Neural cell (in vitro differentiated cells): ENCODE measurements at regions not wholly inside any gene's neighbourhood (a gene's known extent, or its start where the extent isn't known, plus 50 kb on each side); places are given as distances from the start of the nearest gene placed in this dataset.

Experiments used
- H2AFZ ChIP-seq: fragments of 200-600, 300-800 bp; sonication (generic), shearing (Covaris generic); 2 replicates; pipeline ENCODE4 v1.6.0; 2014; ENCODE audit warnings: low read depth, mild to moderate bottlenecking, antibody characterized with exemption, low read length, moderate library complexity
- H3F3A ChIP-seq: fragments of 200-600 bp; shearing (Covaris generic); 2 replicates; pipeline ENCODE4 v1.6.1; 2016; ENCODE audit warnings: mild to moderate bottlenecking, moderate library complexity, mixed read lengths, antibody characterized with exemption, low read length; ENCODE audit not compliant: insufficient read depth, poor library complexity, severe bottlenecking
- H3K27ac ChIP-seq: fragments of 200-600, 300-800 bp; sonication (generic), shearing (Covaris generic); 2 replicates; pipeline ENCODE4 v1.5.1; 2014; ENCODE audit warnings: mild to moderate bottlenecking, low read length, moderate library complexity
- H3K27me3 ChIP-seq: fragments of 300-800, 200-600 bp; sonication (generic), shearing (Covaris generic); 2 replicates; pipeline ENCODE4 v1.6.0; 2014; ENCODE audit warnings: mild to moderate bottlenecking, low read depth, low read length, moderate library complexity; ENCODE audit not compliant: insufficient read depth
- H3K36me3 ChIP-seq: fragments of 300-800, 200-600 bp; sonication (generic), shearing (Covaris generic); 2 replicates; pipeline ENCODE4 v1.5.1; 2014; ENCODE audit warnings: mild to moderate bottlenecking, antibody characterized with exemption, low read length, moderate library complexity; ENCODE audit not compliant: insufficient read depth
- H3K4me2 ChIP-seq: fragments of 300-800, 200-600 bp; sonication (generic), shearing (Covaris generic); 2 replicates; pipeline ENCODE4 v1.6.0; 2014; ENCODE audit warnings: mild to moderate bottlenecking, low read length
- H3K4me3 ChIP-seq: fragments of 300-800, 200-600 bp; sonication (generic), shearing (Covaris generic); 2 replicates; pipeline ENCODE4 v1.5.1; 2014; ENCODE audit warnings: mild to moderate bottlenecking, low read length, moderate library complexity
- H3K79me2 ChIP-seq: fragments of 200-600 bp; shearing (Covaris generic); replicated peaks from 2 replicates; pipeline ENCODE4 v1.6.0; 2014; ENCODE audit warnings: mild to moderate bottlenecking, low read length, moderate library complexity; ENCODE audit not compliant: insufficient read depth
- H3K9ac ChIP-seq: fragments of 300-800, 200-600 bp; sonication (generic), shearing (Covaris generic); 2 replicates; pipeline ENCODE4 v1.6.1; 2016; ENCODE audit warnings: mild to moderate bottlenecking, low read length, mixed read lengths
- H3K9me2 ChIP-seq: fragments of 200-600 bp; shearing (Covaris generic); 2 replicates; pipeline ENCODE4 v1.6.1; 2016; ENCODE audit warnings: mild to moderate bottlenecking, low read length, mixed read lengths; ENCODE audit not compliant: insufficient read depth
- H3K9me3 ChIP-seq: fragments of 200-600, 300-800 bp; sonication (generic), shearing (Covaris generic); 2 replicates; pipeline ENCODE4 v1.6.1; 2016; ENCODE audit warnings: mild to moderate bottlenecking, mixed run types, low read length, moderate library complexity, mixed read lengths
- H4K20me1 ChIP-seq: fragments of 200-600 bp; shearing (Covaris generic); 2 replicates; pipeline ENCODE4 v1.6.1; 2016; ENCODE audit warnings: mild to moderate bottlenecking, mixed run types; ENCODE audit not compliant: insufficient read depth
- CTCF ChIP-seq: fragments of 450-650 bp; IDR thresholded peaks from 2 replicates; pipeline ENCODE4 v1.5.1; 2014; ENCODE audit warnings: antibody characterized with exemption, mild to moderate bottlenecking, moderate library complexity; ENCODE audit not compliant: poor library complexity, severe bottlenecking
- EP300 ChIP-seq: fragments of 450-650 bp; conservative IDR thresholded peaks from 2 replicates; pipeline ENCODE4 v1.6.1; 2014; ENCODE audit warnings: antibody characterized with exemption, mild to moderate bottlenecking, moderate library complexity; ENCODE audit not compliant: poor library complexity, severe bottlenecking
- EZH2 ChIP-seq: fragments of 200-600, 300-800 bp; shearing (Covaris generic), sonication (generic); IDR thresholded peaks from 2 replicates; pipeline ENCODE4 v1.6.1; 2014; ENCODE audit warnings: antibody characterized with exemption, low read length, borderline replicate concordance, mild to moderate bottlenecking; ENCODE audit not compliant: insufficient read depth, poor library complexity, severe bottlenecking
- MXI1 ChIP-seq: fragments of 450-650 bp; conservative IDR thresholded peaks from 2 replicates; pipeline ENCODE4 v1.6.1; 2014; ENCODE audit warnings: antibody characterized with exemption, mild to moderate bottlenecking; ENCODE audit not compliant: poor library complexity, severe bottlenecking
- POLR2AphosphoS5 ChIP-seq: IDR thresholded peaks from 2 replicates; pipeline ENCODE4 v1.6.1; 2012
- RAD21 ChIP-seq: fragments of 450-650 bp; conservative IDR thresholded peaks from 2 replicates; pipeline ENCODE4 v1.6.1; 2014; ENCODE audit warnings: antibody characterized with exemption, mild to moderate bottlenecking, moderate library complexity
- REST ChIP-seq: IDR thresholded peaks from 2 replicates; pipeline ENCODE4 v1.6.1; 2012; ENCODE audit warnings: borderline replicate concordance
- SMC3 ChIP-seq: fragments of 450-650 bp; conservative IDR thresholded peaks from 2 replicates; pipeline ENCODE4 v1.6.1; 2014; ENCODE audit warnings: antibody characterized with exemption, mild to moderate bottlenecking, moderate library complexity; ENCODE audit not compliant: poor library complexity
- TAF1 ChIP-seq: IDR thresholded peaks from 2 replicates; pipeline ENCODE4 v1.6.1; 2012; ENCODE audit warnings: low read depth

DNA sequence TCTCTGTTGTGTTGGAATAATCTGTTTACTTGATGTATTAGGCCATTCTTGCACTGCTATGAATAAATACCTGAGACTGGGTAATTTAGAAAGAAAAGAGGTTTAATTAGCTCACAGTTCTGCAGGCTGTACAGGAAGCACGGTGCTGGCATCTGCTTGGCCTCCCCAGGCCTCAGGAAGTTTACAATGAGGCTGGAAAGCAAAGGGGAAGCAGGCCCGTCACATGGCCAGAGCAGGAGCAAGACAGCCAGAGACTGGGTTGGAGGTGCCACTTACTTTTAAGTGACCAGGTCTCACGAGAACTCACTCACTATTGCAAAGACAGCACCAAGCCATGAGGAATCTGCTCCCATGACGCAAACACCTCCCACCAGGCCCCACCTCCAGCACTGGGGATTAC, 50.6 kb upstream of the FUCA2 start:
- Histone ChIP-seq H3K9ac (no peak overlapping the region), H3K79me2 (no peaks in the 10 kb centered on the region), H3K27ac (no peak overlapping the region), H3K36me3 (no peaks in the 10 kb centered on the region), H3K4me3 (no peak overlapping the region), H3K4me2 (no peak overlapping the region), H3K9me2 (no peaks in the 10 kb centered on the region), H4K20me1 (no peaks in the 10 kb centered on the region), H2AFZ (no peak overlapping the region), H3K9me3 (no peaks in the 10 kb centered on the region), H3F3A (no peaks in the 10 kb centered on the region), H3K27me3 (no peaks in the 10 kb centered on the region)
- TF ChIP-seq SMC3 = no peak
- no peak for TF ChIP-seq REST
- no peak for TF ChIP-seq MXI1
- TF ChIP-seq RAD21 = no peak
- TF ChIP-seq POLR2AphosphoS5 = no peak
- no peak for TF ChIP-seq CTCF
- no peak for TF ChIP-seq TAF1
- no peak for TF ChIP-seq EZH2
- TF ChIP-seq EP300 = no peak
